Mucosa of gallbladder (tissue), 1 donor: ENCODE measurements at regions not wholly inside any gene's neighbourhood (a gene's known extent, or its start where the extent isn't known, plus 50 kb on each side); places are given as distances from the start of the nearest gene placed in this dataset.
"Not testable (repeated sequence)": the region's sequence is repeated elsewhere in the genome, so short reads cannot be mapped to it uniquely, and the experiment has no call there.

Experiments used
- DNase-seq: peaks from one replicate; pipeline ENCODE4 v3.0.0-alpha.2; 2020; ENCODE audit warnings: low spot score
- donor health status: DM: no; HTN: no; CAD: no.

GRCh38 chr12:75944097-75944904 is 87.3 kb downstream of the PHLDA1 start:
- DNase-seq: no peak

- no peak for DNase-seq
These were observed 87.9 kb downstream of the PHLDA1 start for GRCh38 chr12:75943730-75944096.

GRCh38 chr12:75941661-75942060 is 89.9 kb downstream of the PHLDA1 start:
- not testable (repeated sequence) for DNase-seq

GRCh38 chr12:75939016-75939642 is 92.4 kb downstream of the PHLDA1 start:
- no peak for DNase-seq

GRCh38 chr12:75938189-75938588 is 93.4 kb downstream of the PHLDA1 start:
- no peak for DNase-seq

GRCh38 chr12:75937486-75937885 is 94.1 kb downstream of the PHLDA1 start:
- DNase-seq: no peak

- DNase-seq: no peak
These were observed 94.8 kb downstream of the PHLDA1 start for GRCh38 chr12:75936515-75937440.

- DNase-seq: no peak
These were observed 95.9 kb downstream of the PHLDA1 start for GRCh38 chr12:75935539-75936242.

GRCh38 chr12:75933101-75933500 is 98.5 kb downstream of the PHLDA1 start:
- DNase-seq: no peak

GRCh38 chr12:75932241-75932640 is 99.3 kb downstream of the PHLDA1 start:
- DNase-seq: no peak

GRCh38 chr12:75923964-75924666 is 107.5 kb downstream of the PHLDA1 start:
- DNase-seq: no peak

- no peak for DNase-seq
These were observed 108.5 kb downstream of the PHLDA1 start for GRCh38 chr12:75922944-75923642.

GRCh38 chr12:75921622-75922289 is 109.8 kb downstream of the PHLDA1 start:
- no peak for DNase-seq

- no peak for DNase-seq
These were observed 113.9 kb downstream of the PHLDA1 start for GRCh38 chr12:75917715-75918114.

GRCh38 chr12:75917083-75917482 is 114.5 kb downstream of the PHLDA1 start:
- DNase-seq: no peak

GRCh38 chr12:75913502-75914351 is 117.8 kb downstream of the PHLDA1 start:
- no peak for DNase-seq

- DNase-seq: no peak
These were observed 121.6 kb downstream of the PHLDA1 start for GRCh38 chr12:75909714-75910656.
